GM21737 (cell line): ENCODE measurements at regions not wholly inside any gene's neighbourhood (a gene's known extent, or its start where the extent isn't known, plus 50 kb on each side); places are given as distances from the start of the nearest gene placed in this dataset.

Experiments used
- ATAC-seq: cut with Tn5 transposase; IDR thresholded peaks from one replicate; pipeline ENCODE4 v1.9.1; 2021; ENCODE audit warnings: mild to moderate bottlenecking, moderate library complexity; ENCODE audit not compliant: unreplicated experiment

DNA sequence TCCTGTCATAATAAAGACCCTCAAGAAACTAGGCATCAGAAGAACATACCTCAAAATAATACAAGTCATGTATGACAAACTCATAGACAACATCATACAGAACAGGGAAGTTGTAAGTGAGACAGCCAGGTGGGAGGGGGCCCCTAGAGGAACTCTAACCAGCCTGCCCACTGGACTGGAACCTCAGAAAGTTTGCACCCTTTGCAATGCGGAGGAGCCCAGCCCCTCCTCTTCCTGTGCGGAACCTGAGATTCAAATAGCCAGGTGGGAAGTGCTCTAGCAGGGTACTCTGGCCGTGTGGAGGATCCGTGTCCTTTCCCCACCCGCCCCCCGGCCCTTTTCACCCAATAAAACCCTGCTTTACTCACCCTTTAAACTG is 387.0 kb upstream of the CBLB start:
- ATAC-seq = peak; percentile 94

GRCh38 chr3:106256249-106256957 is 387.6 kb upstream of the CBLB start:
- ATAC-seq = peak; percentile 25

- no peak for ATAC-seq
Observed at GRCh38 chr3:106257172-106257571, 388.4 kb upstream of the CBLB start.

DNA sequence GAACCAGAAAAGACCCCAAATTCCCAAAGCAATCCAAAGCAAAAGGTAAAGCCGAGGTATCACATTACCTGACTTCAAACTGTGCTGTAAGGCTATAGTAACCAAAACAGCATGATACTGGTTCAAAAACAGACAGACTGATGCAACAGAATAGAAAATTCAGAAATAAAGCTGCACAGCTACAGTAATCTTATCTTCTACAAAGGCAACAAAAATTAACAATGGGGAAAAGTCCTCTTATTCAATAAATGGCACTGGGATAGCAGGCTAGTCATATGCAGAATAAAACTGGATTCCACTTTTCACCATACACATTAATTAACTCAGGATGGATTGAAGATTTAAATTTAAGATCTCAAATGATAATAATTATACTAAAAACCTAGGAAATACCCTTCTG is 392.6 kb upstream of the CBLB start:
- ATAC-seq = no peak

GRCh38 chr3:106261915-106262683 is 393.3 kb upstream of the CBLB start:
- ATAC-seq = no peak

DNA sequence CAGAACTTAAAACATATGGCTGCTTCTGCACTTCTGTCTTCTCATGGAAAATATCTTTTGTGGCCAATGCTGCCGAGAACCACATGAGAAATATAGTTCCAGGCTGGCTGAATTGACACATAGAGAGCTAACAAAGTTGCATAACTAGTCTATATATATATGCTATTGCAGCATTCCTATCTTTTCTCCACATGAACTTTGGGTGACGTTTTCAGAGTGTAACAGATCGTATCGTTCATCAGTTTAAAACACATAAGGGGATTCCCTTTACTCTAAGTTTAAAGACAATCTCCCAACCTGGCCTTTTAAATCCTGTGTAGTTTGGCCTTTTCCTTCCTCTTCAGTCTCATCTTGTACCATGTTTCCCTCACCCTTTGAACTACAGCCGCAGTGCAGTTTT is 394.2 kb upstream of the CBLB start:
- no peak for ATAC-seq

DNA sequence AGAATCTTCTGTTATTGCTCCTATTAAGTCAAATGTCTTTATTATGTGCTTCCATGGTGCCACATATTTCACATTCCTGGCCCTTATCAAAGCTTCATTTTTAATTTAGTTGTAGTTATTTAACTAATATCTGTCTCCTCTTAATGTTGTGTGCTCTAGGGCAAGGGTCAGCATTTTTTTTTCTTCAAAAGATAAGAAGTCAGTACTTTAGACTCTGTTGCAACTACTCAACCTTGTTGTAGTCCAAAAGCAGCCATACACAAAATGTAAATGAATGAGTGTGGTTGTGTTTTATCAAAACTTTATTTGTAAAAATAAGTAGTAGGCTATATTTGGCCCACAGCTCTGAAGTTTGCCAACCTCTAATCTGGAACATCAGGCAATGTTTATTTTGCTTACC is 394.7 kb upstream of the CBLB start:
- ATAC-seq = no peak

DNA sequence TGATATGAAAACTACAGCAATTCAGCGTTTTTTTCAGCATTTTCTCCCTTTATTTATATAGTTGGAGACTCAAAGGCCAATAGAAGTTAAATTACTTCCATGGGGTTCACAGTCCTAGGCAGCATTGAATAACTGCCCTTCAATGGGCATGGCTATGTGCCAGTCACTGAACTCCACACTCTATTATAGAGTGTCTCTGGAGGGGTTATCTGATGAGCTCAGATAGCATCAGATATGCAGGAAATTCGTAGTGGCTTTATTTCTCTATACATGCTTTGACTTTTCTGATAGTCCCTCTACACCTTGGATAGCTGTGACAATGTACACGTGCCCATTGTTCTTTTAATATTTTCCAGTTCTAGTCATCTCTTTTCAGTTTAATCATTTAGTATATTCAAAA is 396.9 kb upstream of the CBLB start:
- ATAC-seq = no peak

DNA sequence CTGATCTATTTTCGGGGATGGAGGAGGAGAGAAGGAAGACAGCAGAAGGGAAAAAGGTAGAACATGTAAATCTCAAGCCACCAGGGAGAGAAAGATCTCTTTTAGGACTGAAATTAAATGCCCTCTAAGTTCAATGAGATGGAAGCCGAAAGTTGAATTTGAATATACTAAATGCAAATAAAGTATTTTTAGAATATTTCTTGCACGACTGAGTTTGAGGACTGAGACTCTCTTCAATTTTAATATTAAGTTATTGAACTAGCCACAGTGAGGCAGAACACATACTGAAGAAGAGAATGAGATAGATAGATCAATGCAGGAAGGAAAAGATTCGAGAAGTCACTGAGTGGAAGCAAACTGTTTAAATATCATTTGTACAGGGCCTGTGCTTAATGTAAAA is 399.9 kb upstream of the CBLB start:
- no peak for ATAC-seq

GRCh38 chr3:106272302-106272701 is 403.5 kb upstream of the CBLB start:
- ATAC-seq = no peak

- no peak for ATAC-seq
Observed at GRCh38 chr3:106275592-106275991, 406.8 kb upstream of the CBLB start.

DNA sequence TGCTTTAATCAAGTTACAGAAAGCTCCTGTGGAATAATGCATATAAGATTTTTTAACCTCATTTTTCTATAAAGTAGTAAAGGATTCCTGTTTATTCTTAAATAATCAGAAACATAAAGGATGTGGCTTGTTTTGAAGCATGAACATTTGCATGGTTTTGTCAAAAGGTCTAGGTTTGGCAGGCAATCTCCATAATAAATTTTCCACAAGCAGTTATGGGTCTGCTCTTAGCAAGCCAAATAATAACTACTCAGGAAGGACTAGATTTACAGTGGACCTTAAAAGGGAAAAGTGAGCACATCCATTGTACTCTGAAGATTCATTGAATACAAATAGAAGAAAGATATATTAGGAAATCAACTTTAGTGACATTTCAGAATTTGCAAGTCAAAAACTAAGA is 407.3 kb upstream of the CBLB start:
- ATAC-seq = no peak

- ATAC-seq = no peak
Observed at GRCh38 chr3:106276755-106277612, 408.2 kb upstream of the CBLB start.

- ATAC-seq = no peak
Observed at GRCh38 chr3:106277731-106278130, 408.9 kb upstream of the CBLB start.

DNA sequence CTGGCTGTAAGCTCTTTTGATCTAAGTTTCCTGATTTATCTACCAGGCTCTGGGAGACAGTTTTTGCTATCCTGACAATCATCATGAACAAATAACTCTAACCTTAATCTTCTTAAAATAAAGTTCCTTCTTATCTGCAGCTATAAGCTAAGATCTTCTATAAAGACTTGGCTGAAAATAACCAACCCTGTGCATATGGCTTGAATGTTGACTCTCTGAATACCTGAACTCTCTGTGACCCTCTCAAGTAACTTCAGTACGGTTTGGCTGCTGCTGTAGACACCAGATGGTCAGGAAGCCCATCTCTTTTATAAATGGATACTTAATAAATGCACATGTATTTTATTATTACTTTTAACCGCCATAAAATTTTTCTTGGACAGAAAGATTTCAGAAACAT is 412.4 kb upstream of the CBLB start:
- no peak for ATAC-seq

- no peak for ATAC-seq
Observed at GRCh38 chr3:106282943-106283342, 414.1 kb upstream of the CBLB start.

DNA sequence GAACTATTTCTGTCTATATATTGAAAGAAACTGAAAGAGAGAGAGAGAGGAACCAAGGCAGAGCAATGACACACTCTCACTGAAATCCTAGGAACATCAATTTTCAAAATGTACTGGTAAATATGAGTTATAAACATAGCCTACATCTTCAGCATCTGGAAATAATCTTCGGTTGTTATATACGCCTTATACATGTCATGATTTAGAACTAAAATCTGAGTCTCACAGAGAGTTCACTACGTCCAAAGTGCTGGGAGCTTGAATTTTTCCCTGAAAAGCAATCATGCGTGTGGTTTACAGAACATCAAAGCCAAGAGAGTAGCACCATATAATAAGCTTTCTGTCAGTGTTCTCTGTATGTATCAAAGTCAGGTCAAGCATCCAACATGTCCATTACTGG is 420.0 kb upstream of the CBLB start:
- ATAC-seq = no peak

DNA sequence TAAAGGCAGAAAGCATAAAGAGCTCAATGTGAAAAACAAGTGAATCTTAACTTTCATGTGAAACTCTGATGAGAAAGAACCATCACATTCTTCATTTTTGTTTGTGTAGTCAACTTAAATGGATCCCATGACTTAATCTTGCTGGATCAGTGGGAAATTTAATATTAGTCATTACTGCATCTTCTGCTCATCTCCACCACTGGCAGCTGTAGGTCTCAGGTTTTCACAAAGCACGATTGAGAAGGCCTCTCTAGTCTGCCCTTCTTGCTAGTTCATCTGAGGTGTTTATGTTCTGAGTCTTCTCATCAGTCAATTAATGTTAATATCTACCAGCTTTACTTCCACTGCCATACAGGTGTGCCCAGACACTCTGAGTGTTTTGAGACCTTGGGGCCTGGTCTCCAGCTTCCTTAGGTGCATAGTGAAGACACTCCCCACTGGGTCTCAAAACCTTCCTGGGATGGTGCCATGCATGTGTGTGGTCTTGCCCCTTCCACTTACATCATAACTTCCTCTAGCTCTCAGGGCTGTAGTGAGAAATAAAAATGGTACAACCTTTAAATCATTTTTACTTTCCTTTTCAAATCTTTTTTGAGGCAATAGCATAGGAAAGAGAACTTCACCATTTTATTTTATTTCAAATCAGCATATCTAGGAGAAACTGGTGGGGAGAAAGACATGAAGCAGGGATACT is 421.6 kb upstream of the CBLB start:
- no peak for ATAC-seq

- ATAC-seq = no peak
Observed at GRCh38 chr3:106293161-106293560, 424.3 kb upstream of the CBLB start.

GRCh38 chr3:106294121-106294520 is 425.3 kb upstream of the CBLB start:
- ATAC-seq = no peak

DNA sequence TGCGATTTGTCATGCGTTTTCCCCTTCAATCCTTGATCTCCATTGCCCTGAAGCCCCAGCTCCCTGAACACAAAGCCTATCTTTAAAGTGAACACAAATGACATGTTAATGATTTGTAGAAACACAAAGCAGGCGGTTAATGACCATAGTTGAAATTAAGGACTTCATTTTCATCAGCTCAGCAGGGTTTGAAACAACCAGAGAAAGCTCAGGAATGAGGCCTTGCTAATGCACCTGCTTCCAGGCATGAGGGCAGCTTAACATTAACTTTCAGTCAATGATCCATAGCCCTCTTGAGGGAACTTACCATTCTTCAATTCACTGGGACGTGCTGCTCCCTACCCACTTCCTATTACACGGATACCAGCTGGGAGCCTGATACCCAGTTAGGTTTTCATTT is 427.2 kb upstream of the CBLB start:
- no peak for ATAC-seq
